DMS53 (cell line): ENCODE measurements at regions not wholly inside any gene's neighbourhood (a gene's known extent, or its start where the extent isn't known, plus 50 kb on each side); places are given as distances from the start of the nearest gene placed in this dataset.
"Not testable (repeated sequence)": the region's sequence is repeated elsewhere in the genome, so short reads cannot be mapped to it uniquely, and the experiment has no call there.

Source experiments
- DNase-seq: peaks from one replicate; lab custom pipeline; 2025; lab: John Stamatoyannopoulos, UW

- not testable (repeated sequence) for DNase-seq
Measured at GRCh38 chr17:62196587-62196986, 131.5 kb upstream of the MED13 start.

DNA sequence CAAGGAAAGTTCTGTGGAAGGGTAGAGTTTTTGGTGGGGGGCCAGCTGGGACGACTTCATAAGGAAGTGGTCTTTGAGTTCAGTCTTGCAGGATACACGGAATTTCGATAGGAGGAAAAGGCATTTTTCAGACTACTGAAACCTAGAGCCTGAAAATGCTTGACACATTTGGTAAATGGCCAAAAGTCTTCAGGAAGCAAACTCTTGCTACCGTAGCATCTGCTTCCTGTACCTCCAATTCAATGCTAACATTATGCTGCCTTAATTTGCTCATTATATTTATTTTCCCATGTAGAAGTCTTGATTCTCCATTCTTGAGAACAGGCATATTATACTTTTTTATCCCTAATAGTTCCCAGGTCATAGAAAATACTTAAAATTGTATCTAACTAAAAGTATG lies 129.3 kb upstream of the MED13 start:
- no peak for DNase-seq

DNA sequence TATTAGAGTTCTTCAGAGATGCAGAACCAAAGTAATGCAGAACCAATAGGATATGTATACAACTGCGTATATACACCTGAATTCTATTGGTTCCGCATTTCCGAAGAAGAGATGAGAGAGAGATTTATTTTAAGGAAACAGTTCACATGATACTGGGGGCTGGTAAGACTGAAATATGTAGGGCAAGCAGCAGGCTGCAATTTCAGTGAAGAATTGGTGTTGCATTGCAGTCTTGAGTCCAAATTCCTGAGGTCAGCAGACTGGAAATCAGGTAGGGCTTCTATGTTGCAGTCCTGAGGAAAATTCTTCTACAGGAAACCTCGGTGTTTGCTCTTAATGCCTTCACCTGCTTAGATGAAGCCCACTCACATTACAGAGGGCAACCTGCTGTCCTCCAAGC lies 128.2 kb upstream of the MED13 start:
- no peak for DNase-seq

DNA sequence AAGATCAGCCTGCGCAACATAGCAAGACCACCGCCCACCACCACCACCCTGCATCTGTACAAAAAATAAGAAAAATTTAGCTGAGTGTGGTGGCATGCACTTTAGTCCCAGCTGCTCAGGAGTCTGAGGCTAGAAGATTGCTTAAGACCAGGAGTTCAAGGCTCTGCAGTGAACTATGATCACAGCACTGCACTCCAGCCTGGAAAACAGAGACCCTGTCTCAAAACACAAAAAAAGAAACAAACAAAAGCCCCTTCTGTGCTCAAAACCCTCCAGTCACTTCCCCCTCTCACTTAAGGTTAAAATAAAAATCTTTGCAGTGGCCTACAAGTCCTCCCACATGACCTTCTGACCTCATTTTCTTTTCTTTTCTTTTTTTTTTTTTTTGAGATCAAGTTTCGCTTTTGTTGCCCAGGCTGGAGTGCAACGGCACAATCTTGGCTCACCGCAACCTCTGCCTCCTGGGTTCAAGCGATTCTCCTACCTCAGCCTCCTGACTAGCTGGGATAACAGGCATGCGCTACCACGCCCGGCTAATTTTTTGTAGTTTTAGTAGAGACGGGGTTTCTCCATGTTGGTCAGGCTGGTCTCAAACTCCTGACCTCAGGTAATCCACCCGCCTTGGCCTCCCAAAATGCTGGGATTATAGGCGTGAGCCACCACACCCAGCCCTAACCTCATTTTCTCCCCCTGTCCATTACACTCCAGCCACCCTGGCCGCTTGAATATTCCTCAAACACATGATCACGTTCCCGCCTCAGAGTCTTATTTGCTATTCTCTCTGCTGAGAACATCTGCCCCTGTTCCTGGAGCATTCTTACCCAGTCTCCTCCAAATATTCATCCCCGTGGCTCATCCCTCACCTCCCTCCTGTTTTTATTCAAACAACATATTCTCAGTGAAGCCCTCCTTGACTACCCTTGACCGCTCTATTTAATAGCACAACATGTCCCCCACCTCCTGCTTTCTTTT lies 126.6 kb upstream of the MED13 start:
- no peak for DNase-seq

DNA sequence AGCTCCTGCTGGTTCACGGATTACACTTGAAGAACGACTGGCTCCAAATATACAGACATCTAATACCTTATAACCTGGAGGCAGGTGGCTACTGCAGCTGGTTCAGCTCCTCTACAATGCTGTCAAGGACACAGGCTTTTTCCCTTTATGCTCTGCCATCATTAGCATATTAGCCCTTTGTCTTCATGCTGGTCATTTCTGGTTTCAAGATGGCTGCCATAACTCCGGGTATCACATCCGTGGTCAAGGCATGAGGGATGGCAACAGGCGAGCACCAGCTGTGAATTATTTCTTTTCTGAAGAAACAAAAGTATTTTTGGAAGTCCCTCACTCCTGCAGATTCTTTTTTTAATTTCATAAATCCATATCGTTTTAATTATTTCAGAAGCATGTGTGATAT lies 124.3 kb upstream of the MED13 start:
- peak; percentile 68 for DNase-seq

DNA sequence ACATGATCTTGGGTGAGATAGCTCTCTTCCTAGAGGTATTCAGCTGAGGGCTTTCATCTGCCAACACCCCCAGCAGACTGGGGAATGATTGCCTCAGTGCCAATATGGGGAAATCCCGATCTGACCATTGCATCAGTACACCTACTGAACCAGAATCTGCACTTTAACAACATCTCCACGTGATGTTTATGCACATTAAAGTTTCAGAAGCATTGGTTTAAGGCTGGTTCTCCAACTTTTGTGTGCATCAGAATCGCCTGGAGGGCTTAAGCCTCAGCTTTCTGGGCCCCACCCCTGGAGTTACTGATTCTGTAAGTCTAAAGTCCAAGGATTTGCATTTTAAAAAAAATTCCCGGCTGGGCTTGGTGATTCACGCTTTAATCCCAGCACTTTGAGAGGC lies 123.6 kb upstream of the MED13 start:
- DNase-seq, result peak; percentile 85

DNA sequence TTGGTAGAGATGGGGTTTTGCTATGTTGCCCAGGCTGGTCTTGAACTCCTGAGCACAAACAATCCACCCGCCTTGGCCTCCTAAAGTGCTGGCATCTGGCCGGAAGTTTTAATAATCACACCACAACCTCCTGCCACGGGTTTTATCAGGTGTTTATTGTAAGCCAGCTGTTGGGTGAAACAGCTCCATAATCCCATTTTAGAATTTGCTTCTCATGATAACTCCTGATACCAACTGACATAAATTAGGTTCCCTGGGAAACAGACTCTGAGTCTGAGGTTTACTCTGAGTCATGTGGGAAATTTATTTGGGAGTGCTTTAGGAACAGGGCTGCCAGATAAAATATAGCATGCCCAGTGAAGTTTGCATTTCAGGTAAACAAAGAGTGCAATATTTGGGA lies 122.6 kb upstream of the MED13 start:
- no peak for DNase-seq

GRCh38 chr17:62186841-62187240 lies 121.8 kb upstream of the MED13 start:
- no peak for DNase-seq

DNA sequence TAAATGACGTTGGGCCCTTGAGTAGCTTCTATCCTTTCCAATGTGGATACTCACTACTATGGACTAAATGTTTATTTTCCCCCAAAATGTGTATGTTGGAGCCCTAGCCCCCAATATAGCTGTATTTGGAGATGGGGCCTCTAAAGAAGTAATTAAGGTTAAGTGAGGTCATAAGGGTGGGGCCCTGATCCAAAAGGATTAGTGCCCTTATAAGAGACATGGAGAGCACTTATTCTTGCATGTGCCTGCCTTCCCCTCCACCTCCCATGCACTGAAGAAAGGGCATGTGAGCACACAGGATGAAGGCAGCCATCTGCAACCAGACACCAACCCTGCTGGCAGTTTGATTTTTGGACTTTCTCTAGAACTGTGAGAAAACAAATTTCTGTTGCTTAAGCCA lies 115.7 kb upstream of the MED13 start:
- no peak for DNase-seq

DNA sequence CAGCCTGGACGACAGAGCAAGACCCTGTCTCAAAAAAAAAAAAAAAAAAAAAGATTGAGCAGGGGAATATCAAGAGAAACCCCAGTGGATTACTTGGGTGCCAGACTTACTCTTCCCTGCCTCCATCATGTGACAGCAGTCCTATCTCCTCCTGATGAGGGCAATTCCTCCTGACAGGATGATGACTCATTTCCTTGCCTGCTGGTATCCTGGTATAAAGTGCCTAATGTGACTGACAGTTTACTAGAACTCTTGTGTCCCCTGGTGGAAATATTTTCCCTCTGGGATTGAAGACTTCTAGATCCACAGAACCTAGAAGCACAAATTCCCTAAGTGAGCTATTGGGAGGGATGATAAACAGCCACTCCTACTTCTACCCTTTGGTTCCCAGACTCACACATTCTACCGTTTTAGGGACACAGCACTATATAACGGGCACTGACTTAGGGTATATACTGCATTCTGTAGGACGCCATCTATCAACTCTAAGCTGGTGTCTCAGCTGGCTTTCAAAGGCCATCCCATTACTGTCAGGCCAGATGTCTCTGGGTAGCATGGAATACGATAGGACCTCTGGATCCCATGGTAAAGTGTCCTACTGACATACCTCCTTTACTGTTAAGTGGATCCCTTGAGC lies 114.6 kb upstream of the MED13 start:
- peak; percentile 87 for DNase-seq

DNA sequence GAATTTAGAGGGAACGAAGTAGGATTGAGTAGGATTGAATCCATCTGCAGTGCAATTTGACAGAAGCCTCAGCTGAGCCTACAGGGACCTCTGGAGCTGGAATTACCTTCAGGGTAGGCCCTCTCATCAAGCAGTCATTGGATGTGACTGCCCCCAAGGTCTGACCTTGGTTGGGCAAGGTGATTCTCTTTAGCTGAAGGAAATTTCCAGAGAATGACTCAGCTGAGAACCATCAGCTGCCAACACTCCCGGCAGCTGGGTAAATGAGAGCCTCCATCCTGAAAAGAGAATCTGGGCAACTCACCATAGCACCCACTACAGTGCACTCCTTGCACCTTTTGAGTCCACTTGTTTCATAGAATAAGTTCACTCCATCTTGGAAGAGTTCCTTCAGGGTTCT lies 113.5 kb upstream of the MED13 start:
- DNase-seq, result peak; percentile 48

DNA sequence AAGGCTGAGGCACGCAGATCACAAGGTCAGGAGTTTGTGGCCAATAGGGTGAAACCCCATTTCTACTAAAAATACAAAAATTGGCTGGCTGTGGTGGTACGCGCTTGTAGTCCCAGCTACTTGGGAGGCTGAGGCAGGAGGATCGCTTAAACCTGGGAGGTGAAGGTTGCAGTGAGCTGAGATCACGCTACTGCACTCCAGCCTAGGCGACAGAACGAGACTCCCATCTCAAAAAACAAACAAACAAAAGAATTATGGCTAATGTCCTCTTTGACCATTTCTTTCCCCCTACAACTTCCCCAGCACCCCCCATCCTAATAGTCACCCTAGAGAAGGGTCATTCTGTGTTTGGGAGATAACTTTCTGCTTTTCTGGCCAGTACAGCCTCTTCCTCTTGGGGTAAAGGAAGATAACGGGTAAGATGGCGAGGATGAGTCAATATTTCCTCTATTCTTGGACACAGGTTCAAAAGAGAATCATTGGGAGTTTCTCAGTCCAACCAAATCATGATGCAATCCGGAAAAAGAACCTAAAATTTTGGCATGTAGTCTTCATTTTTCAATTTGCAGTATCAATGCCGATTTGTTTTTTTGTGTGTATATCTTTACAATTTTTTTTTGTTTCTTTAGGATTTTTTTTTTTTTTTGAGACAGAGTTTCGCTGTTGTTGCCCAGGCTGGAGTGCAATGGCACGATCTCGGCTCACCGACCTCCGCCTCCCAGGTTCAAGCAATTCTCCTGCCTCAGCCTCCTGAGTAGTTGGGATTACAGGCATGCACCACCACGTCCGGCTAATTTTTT lies 107.6 kb upstream of the MED13 start:
- DNase-seq, result no peak

DNA sequence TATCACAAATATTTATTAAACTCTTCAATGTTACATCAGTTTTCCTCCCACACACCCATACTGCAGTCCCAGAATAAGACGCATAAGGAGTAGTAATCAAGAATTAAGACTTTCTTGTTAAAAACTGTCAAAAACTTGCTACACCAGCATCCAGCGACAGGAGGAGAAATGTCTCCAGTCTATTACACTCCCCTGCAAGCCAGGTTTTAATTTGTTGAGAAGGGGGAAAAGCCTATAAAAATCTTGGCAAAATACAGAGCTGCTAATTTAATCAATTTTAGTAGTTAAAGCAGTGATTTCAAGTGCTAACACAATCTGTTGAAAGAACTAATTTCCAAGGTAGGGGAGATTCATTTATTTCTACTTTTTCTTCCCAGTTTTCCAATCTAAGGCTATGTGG lies 102.0 kb upstream of the MED13 start:
- no peak for DNase-seq

DNA sequence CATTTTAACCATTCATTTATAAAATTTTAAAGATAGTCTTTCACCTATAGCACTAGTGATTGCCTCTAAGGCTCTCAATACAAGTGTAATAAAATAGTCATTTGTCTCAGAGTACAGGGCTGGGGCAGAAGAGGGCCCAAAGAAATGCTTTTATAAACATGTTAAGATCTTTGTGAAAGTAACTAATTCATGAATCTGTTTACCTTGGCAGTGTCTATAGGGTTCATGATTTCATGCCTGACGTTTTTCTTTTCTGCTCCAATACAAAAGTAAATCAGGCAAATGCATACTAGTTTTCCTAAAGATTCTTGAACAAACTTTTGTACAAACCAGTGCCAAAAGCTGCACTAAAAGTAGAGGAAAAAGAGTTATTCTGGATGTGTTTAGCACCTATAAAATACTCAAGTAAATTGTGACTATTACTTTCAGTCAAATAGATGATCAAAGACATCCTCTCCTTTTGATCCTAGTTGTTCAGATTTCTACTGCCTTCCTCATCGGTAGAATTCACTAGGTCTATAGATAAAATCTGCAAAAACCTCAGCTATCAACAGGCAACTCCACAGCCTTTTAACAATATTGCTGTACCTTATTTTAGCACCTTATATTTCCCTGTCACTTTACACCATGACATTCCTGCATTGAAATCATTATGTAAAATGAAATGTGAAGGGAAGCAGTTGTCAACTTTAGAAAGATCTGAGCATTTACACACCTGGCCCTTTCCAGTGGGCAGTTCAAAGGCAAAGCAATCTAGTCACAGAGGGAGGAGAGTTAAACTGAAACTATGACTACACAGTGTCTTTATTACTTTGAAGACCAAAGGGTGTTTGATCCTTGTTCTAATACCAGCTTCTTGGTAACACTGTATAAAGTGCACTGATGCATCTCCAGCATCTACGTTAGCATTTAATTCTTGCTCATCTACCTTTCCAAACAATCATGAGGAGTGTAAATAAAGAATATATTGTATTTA lies 100.0 kb upstream of the MED13 start:
- DNase-seq, result peak; percentile 26

DNA sequence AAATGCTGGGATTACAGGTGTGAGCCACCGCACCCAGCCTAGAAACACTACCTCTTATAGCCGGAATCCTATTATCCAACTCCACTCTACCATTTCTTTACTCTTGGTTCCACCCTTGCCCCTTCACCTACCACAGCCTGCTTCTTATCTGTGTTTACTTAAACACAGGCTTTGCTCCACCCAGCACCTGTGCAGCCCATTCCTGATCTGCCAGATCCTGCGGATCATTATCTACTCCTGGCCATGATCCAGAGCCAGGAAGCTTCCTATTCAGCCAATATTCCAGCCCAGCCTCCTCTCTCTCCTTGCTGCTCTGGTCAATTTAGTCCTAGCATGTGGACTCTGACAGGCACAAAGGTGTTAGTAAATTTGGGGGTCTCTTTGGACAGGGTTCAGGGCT lies 98.8 kb upstream of the MED13 start:
- peak; percentile 57 for DNase-seq

DNA sequence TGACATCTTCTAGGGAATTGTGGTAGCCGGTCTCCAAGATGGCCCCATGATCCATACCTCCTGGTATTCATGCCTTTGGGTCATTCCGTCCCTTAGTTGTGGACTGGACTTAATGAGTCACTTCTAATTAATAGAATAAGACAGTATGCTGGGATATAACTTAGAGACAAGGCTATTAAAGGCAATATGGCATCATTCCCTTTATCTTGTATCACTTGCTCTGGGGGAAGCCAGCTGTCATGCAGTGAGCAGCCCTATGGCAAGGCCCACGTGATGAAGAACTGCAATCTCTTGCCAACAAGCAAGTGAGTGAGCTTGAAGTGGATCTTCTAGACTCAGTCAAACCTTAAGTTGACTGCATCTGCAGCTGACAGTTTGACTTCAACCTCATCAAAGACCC lies 97.8 kb upstream of the MED13 start:
- no peak for DNase-seq

- DNase-seq, result no peak
Measured at GRCh38 chr17:62161405-62162148, 96.5 kb upstream of the MED13 start.

- DNase-seq, result no peak
Measured at GRCh38 chr17:62160816-62161215, 95.7 kb upstream of the MED13 start.

GRCh38 chr17:62159994-62160393 lies 94.9 kb upstream of the MED13 start:
- DNase-seq, result no peak

DNA sequence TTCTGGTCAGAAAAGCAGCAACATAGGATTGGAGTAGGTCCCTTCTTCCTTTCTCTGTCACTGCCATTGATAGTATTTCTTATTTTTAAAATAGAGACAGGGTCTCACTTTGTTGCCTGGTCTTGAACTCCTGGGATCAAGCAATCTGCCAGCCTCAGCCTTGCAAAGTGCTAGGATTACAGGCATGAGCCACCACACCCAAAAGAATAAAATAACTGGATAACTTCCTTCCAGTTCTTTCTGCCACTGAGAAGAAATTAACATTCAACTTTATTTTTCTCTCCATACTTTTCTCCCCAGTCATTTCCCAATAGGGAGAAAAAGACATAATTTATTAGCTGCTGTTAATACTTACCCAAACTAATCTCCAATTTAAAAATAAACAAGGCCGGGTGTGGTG lies 91.9 kb upstream of the MED13 start:
- DNase-seq, result no peak

DNA sequence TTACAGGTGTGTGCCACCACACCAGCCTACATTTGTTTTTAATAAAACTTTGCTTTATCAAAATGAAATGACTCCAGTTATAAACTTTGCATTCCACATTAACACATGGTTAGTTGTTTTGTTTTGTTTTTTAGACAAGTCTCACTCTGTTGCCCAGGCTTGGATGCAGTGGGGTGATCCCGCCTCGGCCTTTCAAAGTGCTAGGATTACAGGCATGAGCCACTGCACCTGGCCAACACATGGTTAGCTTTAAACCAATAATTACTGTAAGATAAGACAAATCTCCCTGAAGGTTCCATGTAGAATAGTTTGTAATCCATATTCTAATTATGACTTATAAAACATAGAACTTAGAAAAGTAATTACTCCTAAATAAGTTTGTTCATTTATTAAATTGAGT lies 89.8 kb upstream of the MED13 start:
- no peak for DNase-seq
